ENCODE measurements at regions not wholly inside any gene's neighbourhood (a gene's known extent, or its start where the extent isn't known, plus 50 kb on each side); places are given as distances from the start of the nearest gene placed in this dataset.

- no peak overlapping the region for H3K27ac ChIP-seq (ENCODE audit: low read depth, low read length)
Measured at GRCh38 chr21:15204140-15204969, 139.6 kb upstream of the NRIP1 start.

GRCh38 chr21:15204970-15205286, 140.1 kb upstream of the NRIP1 start:
- Histone ChIP-seq H3K9ac (ENCODE audit: low read length) (no peak overlapping the region), H3K4me1 (ENCODE audit: control insufficient read depth, insufficient read depth, low read length) (peaks cover 1% of the 10 kb centered on the region; the same call in 1 of the 2 replicates), H3K27me3 (ENCODE audit: control insufficient read depth, insufficient read depth, low read length) (no peaks in the 10 kb centered on the region), H3K27ac (ENCODE audit: low read depth, low read length) (no peak overlapping the region), H3K9me3 (ENCODE audit: control insufficient read depth, insufficient read depth, low read depth, low read length) (no peaks in the 10 kb centered on the region), H3K36me3 (ENCODE audit: control insufficient read depth, insufficient read depth, low read length) (no peaks in the 10 kb centered on the region), H3K4me3 (ENCODE audit: low read depth, low read length) (no peak overlapping the region)

More at GRCh38 chr21:15204140-15204969, 139.6 kb upstream of the NRIP1 start:
- H3K4me3 ChIP-seq (ENCODE audit: low read depth, low read length) = no peak overlapping the region
- peaks cover 7% of the 10 kb centered on the region for H3K4me1 ChIP-seq (ENCODE audit: control insufficient read depth, insufficient read depth, low read length)
- no peaks in the 10 kb centered on the region for H3K36me3 ChIP-seq (ENCODE audit: control insufficient read depth, insufficient read depth, low read length)
- no peak overlapping the region for H3K9ac ChIP-seq (ENCODE audit: low read length)
- no peaks in the 10 kb centered on the region for H3K9me3 ChIP-seq (ENCODE audit: control insufficient read depth, insufficient read depth, low read depth, low read length)
- no peaks in the 10 kb centered on the region for H3K27me3 ChIP-seq (ENCODE audit: control insufficient read depth, insufficient read depth, low read length)

GRCh38 chr21:15206514-15206913, 141.7 kb upstream of the NRIP1 start:
- no peak overlapping the region for H3K27ac ChIP-seq (ENCODE audit: low read depth, low read length)
- H3K9ac ChIP-seq (ENCODE audit: low read length) = no peak overlapping the region
- H3K4me3 ChIP-seq (ENCODE audit: low read depth, low read length) = no peak overlapping the region
- H3K36me3 ChIP-seq (ENCODE audit: control insufficient read depth, insufficient read depth, low read length) = no peaks in the 10 kb centered on the region
- H3K9me3 ChIP-seq (ENCODE audit: control insufficient read depth, insufficient read depth, low read depth, low read length) = no peaks in the 10 kb centered on the region
- peaks cover 9% of the 10 kb centered on the region; the same call in 1 of the 2 replicates for H3K4me1 ChIP-seq (ENCODE audit: control insufficient read depth, insufficient read depth, low read length)
- H3K27me3 ChIP-seq (ENCODE audit: control insufficient read depth, insufficient read depth, low read length) = no peaks in the 10 kb centered on the region

GRCh38 chr21:15207231-15207630, 142.4 kb upstream of the NRIP1 start:
- H3K27me3 ChIP-seq (ENCODE audit: control insufficient read depth, insufficient read depth, low read length) = no peaks in the 10 kb centered on the region
- H3K4me3 ChIP-seq (ENCODE audit: low read depth, low read length) = no peak overlapping the region
- no peak overlapping the region for H3K27ac ChIP-seq (ENCODE audit: low read depth, low read length)
- peaks cover 9% of the 10 kb centered on the region; the same call in 1 of the 2 replicates for H3K4me1 ChIP-seq (ENCODE audit: control insufficient read depth, insufficient read depth, low read length)
- no peaks in the 10 kb centered on the region for H3K9me3 ChIP-seq (ENCODE audit: control insufficient read depth, insufficient read depth, low read depth, low read length)
- no peak overlapping the region for H3K9ac ChIP-seq (ENCODE audit: low read length)
- no peaks in the 10 kb centered on the region for H3K36me3 ChIP-seq (ENCODE audit: control insufficient read depth, insufficient read depth, low read length)

GRCh38 chr21:15207635-15208370, 143.0 kb upstream of the NRIP1 start:
- no peak overlapping the region for H3K9ac ChIP-seq (ENCODE audit: low read length)
- peaks cover 9% of the 10 kb centered on the region; the same call in 1 of the 2 replicates for H3K4me1 ChIP-seq (ENCODE audit: control insufficient read depth, insufficient read depth, low read length)
- no peaks in the 10 kb centered on the region for H3K9me3 ChIP-seq (ENCODE audit: control insufficient read depth, insufficient read depth, low read depth, low read length)
- no peaks in the 10 kb centered on the region for H3K36me3 ChIP-seq (ENCODE audit: control insufficient read depth, insufficient read depth, low read length)
- no peak overlapping the region for H3K4me3 ChIP-seq (ENCODE audit: low read depth, low read length)
- H3K27ac ChIP-seq (ENCODE audit: low read depth, low read length) = no peak overlapping the region
- no peaks in the 10 kb centered on the region for H3K27me3 ChIP-seq (ENCODE audit: control insufficient read depth, insufficient read depth, low read length)

- no peak overlapping the region for H3K27ac ChIP-seq (ENCODE audit: low read depth, low read length)
- no peak overlapping the region for H3K9ac ChIP-seq (ENCODE audit: low read length)
- H3K36me3 ChIP-seq (ENCODE audit: control insufficient read depth, insufficient read depth, low read length) = no peaks in the 10 kb centered on the region
- peaks cover 9% of the 10 kb centered on the region; the same call in 1 of the 2 replicates for H3K4me1 ChIP-seq (ENCODE audit: control insufficient read depth, insufficient read depth, low read length)
- H3K9me3 ChIP-seq (ENCODE audit: control insufficient read depth, insufficient read depth, low read depth, low read length) = no peaks in the 10 kb centered on the region
- H3K27me3 ChIP-seq (ENCODE audit: control insufficient read depth, insufficient read depth, low read length) = no peaks in the 10 kb centered on the region
- no peak overlapping the region for H3K4me3 ChIP-seq (ENCODE audit: low read depth, low read length)
Measured at GRCh38 chr21:15208786-15209185, 144.0 kb upstream of the NRIP1 start.

GRCh38 chr21:15209224-15209623, 144.4 kb upstream of the NRIP1 start:
- peaks cover 9% of the 10 kb centered on the region; the same call in 1 of the 2 replicates for H3K4me1 ChIP-seq (ENCODE audit: control insufficient read depth, insufficient read depth, low read length)
- no peak overlapping the region for H3K9ac ChIP-seq (ENCODE audit: low read length)
- H3K4me3 ChIP-seq (ENCODE audit: low read depth, low read length) = no peak overlapping the region
- no peak overlapping the region for H3K27ac ChIP-seq (ENCODE audit: low read depth, low read length)
- H3K27me3 ChIP-seq (ENCODE audit: control insufficient read depth, insufficient read depth, low read length) = no peaks in the 10 kb centered on the region
- no peaks in the 10 kb centered on the region for H3K9me3 ChIP-seq (ENCODE audit: control insufficient read depth, insufficient read depth, low read depth, low read length)
- no peaks in the 10 kb centered on the region for H3K36me3 ChIP-seq (ENCODE audit: control insufficient read depth, insufficient read depth, low read length)

GRCh38 chr21:15210235-15210678, 145.5 kb upstream of the NRIP1 start:
- Histone ChIP-seq H3K27ac (ENCODE audit: low read depth, low read length) (no peak overlapping the region), H3K4me3 (ENCODE audit: low read depth, low read length) (no peak overlapping the region), H3K36me3 (ENCODE audit: control insufficient read depth, insufficient read depth, low read length) (no peaks in the 10 kb centered on the region)

GRCh38 chr21:15211491-15212133, 146.8 kb upstream of the NRIP1 start:
- H3K4me1 ChIP-seq (ENCODE audit: control insufficient read depth, insufficient read depth, low read length) = peaks cover 9% of the 10 kb centered on the region; the same call in 1 of the 2 replicates
- no peak overlapping the region for H3K9ac ChIP-seq (ENCODE audit: low read length)
- no peak overlapping the region for H3K4me3 ChIP-seq (ENCODE audit: low read depth, low read length)
- H3K36me3 ChIP-seq (ENCODE audit: control insufficient read depth, insufficient read depth, low read length) = no peaks in the 10 kb centered on the region
- H3K9me3 ChIP-seq (ENCODE audit: control insufficient read depth, insufficient read depth, low read depth, low read length) = no peaks in the 10 kb centered on the region
- no peak overlapping the region for H3K27ac ChIP-seq (ENCODE audit: low read depth, low read length)
- no peaks in the 10 kb centered on the region for H3K27me3 ChIP-seq (ENCODE audit: control insufficient read depth, insufficient read depth, low read length)

More at GRCh38 chr21:15210235-15210678, 145.5 kb upstream of the NRIP1 start:
- H3K4me1 ChIP-seq (ENCODE audit: control insufficient read depth, insufficient read depth, low read length) = peaks cover 9% of the 10 kb centered on the region; the same call in 1 of the 2 replicates
- H3K9ac ChIP-seq (ENCODE audit: low read length) = no peak overlapping the region
- no peaks in the 10 kb centered on the region for H3K9me3 ChIP-seq (ENCODE audit: control insufficient read depth, insufficient read depth, low read depth, low read length)
- H3K27me3 ChIP-seq (ENCODE audit: control insufficient read depth, insufficient read depth, low read length) = no peaks in the 10 kb centered on the region

GRCh38 chr21:15212206-15212605, 147.4 kb upstream of the NRIP1 start:
- Histone ChIP-seq H3K36me3 (ENCODE audit: control insufficient read depth, insufficient read depth, low read length) (no peaks in the 10 kb centered on the region), H3K9me3 (ENCODE audit: control insufficient read depth, insufficient read depth, low read depth, low read length) (no peaks in the 10 kb centered on the region), H3K27me3 (ENCODE audit: control insufficient read depth, insufficient read depth, low read length) (no peaks in the 10 kb centered on the region), H3K4me1 (ENCODE audit: control insufficient read depth, insufficient read depth, low read length) (peaks cover 9% of the 10 kb centered on the region; the same call in 1 of the 2 replicates), H3K27ac (ENCODE audit: low read depth, low read length) (no peak overlapping the region), H3K4me3 (ENCODE audit: low read depth, low read length) (no peak overlapping the region), H3K9ac (ENCODE audit: low read length) (no peak overlapping the region)
